ENCODE measurements at regions not wholly inside any gene's neighbourhood (a gene's known extent, or its start where the extent isn't known, plus 50 kb on each side); places are given as distances from the start of the nearest gene placed in this dataset.

GRCh38 chr1:56137090-56137489 is 442.3 kb downstream of the PLPP3 start:
- Histone ChIP-seq H3K27ac (ENCODE audit: control insufficient read depth, insufficient read depth) (no peak overlapping the region), H4K20me1 (ENCODE audit: control insufficient read depth, insufficient read depth) (no peaks in the 10 kb centered on the region), H3K4me1 (ENCODE audit: control insufficient read depth, insufficient read depth, low read length) (peaks cover 25% of the 10 kb centered on the region), H3K4me3 (no peak overlapping the region), H3K36me3 (ENCODE audit: control insufficient read depth in 2 of 2, insufficient read depth in 2 of 2, low read length in 1 of 2) (no peaks in the 10 kb centered on the region), H3K4me2 (ENCODE audit: control insufficient read depth, insufficient read depth) (no peak overlapping the region), H3K79me2 (ENCODE audit: control insufficient read depth, insufficient read depth, low read length) (no peaks in the 10 kb centered on the region; the same call in 1 of the 2 replicates), H2AFZ (ENCODE audit: control insufficient read depth, low read depth, low read length) (no peak overlapping the region), H3K27me3 (replicated peaks in 1 of 2; ENCODE audit: control insufficient read depth in 2 of 2, insufficient read depth in 2 of 2, low read length in 1 of 2) (no peaks in the 10 kb centered on the region), H3K9me3 (replicated peaks; ENCODE audit: control insufficient read depth, insufficient read depth, low read length) (no peaks in the 10 kb centered on the region), H3K9ac (ENCODE audit: control insufficient read depth, insufficient read depth, low read length) (no peak overlapping the region)
- WGBS (ENCODE audit: insufficient coverage, insufficient replicate concordance, low lambda C conversion rate, missing lambda C conversion rate): 40% methylated on average over 3 of the region's 4 CpGs
- in situ Hi-C loops (cut with MboI): no loop called here
- ChIA-PET SMC1A (ENCODE audit: uncharacterized antibody, unreplicated experiment) (interaction anchor here (0.8 to 7.7 kb wide), 4 partner anchors 9 to 36 kb away, joined by 3 to 79 read pairs (median 4); no protein-coding TSS in a partner anchor), CTCF (interaction anchor here (0.6 to 1.5 kb wide), 2 partner anchors 10 to 769 kb away, joined by 3 to 8 read pairs; no protein-coding TSS in a partner anchor), RAD21 (ENCODE audit: unreplicated experiment) (interaction anchor here (0.6 to 1.6 kb wide), 5 partner anchors 11 to 853 kb away, joined by 3 to 5 read pairs (median 3); no protein-coding TSS in a partner anchor), POLR2A (interaction anchor here (1.8 kb wide), 1 partner anchor 8 kb away, joined by 5 read pairs; no protein-coding TSS in a partner anchor)
- BruUV-seq (replicated peaks): no TSS peak
- intact Hi-C loops (cut with micrococcal nuclease; ENCODE audit: unreplicated experiment): no loop called here
- DNase-seq (ENCODE audit: low read depth, low spot score): no peak
- no peak for TF ChIP-seq ZNF217 (IDR thresholded peaks at IDR 0.05)
- no peak for TF ChIP-seq HSF1 (IDR thresholded peaks at IDR 0.05; ENCODE audit: low read depth, low read length)
- no peak for TF ChIP-seq GATAD2B (conservative IDR thresholded peaks at IDR 0.05; ENCODE audit: low read depth)
- TF ChIP-seq, protein P1, sequence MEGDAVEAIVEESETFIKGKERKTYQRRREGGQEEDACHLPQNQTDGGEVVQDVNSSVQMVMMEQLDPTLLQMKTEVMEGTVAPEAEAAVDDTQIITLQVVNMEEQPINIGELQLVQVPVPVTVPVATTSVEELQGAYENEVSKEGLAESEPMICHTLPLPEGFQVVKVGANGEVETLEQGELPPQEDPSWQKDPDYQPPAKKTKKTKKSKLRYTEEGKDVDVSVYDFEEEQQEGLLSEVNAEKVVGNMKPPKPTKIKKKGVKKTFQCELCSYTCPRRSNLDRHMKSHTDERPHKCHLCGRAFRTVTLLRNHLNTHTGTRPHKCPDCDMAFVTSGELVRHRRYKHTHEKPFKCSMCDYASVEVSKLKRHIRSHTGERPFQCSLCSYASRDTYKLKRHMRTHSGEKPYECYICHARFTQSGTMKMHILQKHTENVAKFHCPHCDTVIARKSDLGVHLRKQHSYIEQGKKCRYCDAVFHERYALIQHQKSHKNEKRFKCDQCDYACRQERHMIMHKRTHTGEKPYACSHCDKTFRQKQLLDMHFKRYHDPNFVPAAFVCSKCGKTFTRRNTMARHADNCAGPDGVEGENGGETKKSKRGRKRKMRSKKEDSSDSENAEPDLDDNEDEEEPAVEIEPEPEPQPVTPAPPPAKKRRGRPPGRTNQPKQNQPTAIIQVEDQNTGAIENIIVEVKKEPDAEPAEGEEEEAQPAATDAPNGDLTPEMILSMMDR (IDR thresholded peaks at IDR 0.05 in 2 of 3, conservative IDR thresholded peaks at IDR 0.05 in 1 of 3; ENCODE audit: control insufficient read depth in 2 of 3, extremely low read depth in 1 of 3, insufficient read depth in 1 of 3, low read depth in 3 of 3, low read length in 3 of 3): no peak
- no peak for TF ChIP-seq RB1 (IDR thresholded peaks at IDR 0.05; ENCODE audit: borderline replicate concordance)
- FAIRE-seq: no peak
- no peak for ATAC-seq
